Large intestine (tissue), 3 donors: ENCODE measurements at regions not wholly inside any gene's neighbourhood (a gene's known extent, or its start where the extent isn't known, plus 50 kb on each side); places are given as distances from the start of the nearest gene placed in this dataset.

ENCODE experiments used
- DNase-seq, 2 donors: peaks; one replicate each; pipeline versions ENCODE4 v3.0.0 to v3.0.0-alpha.2; 2013
- H3K27ac ChIP-seq: one replicate; pipeline ENCODE4 v1.5.1; 2013; ENCODE audit warnings: low read length
- H3K27me3 ChIP-seq: 2 replicates; pipeline ENCODE4 v1.6.1; 2013; ENCODE audit warnings: low read length; ENCODE audit not compliant: control insufficient read depth, insufficient read depth
- H3K36me3 ChIP-seq: 2 replicates; pipeline ENCODE4 v1.6.1; 2013; ENCODE audit warnings: low read length; ENCODE audit not compliant: control insufficient read depth, insufficient read depth
- H3K4me1 ChIP-seq: one replicate; pipeline ENCODE4 v1.6.1; 2013; ENCODE audit warnings: low read length; ENCODE audit not compliant: control insufficient read depth, insufficient read depth
- H3K4me3 ChIP-seq: one replicate; pipeline ENCODE4 v1.5.1; 2013; ENCODE audit warnings: low read length
- H3K9me3 ChIP-seq: one replicate; pipeline ENCODE4 v1.6.1; 2013; ENCODE audit warnings: mild to moderate bottlenecking, low read depth, low read length, moderate library complexity; ENCODE audit not compliant: control insufficient read depth
- WGBS: methylation state at CpG from one replicate; pipeline ENCODE4 v1.1.5; 2013; ENCODE audit warnings: low lambda C conversion rate; ENCODE audit not compliant: insufficient coverage; 5-methylcytosine and 5-hydroxymethylcytosine counted together

DNA sequence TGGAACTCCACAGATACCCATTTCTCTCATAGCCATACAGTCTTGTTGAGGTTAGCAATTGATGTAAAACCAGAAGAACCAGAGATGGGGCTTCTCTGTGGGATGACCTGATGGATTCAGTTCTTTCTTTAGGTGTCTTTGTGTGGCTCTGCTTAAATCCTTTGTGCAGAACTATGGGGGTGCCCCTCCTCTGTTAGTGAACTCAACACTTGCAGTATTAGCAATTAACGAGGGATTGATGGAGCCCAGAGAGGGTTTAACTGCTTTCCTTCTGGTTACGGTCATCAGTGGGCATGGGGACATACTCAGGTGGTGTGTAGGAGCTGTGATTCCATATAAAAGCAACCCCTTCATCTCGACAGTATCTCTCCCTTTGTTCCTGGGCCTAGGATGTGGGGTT, 406.8 kb upstream of the FAM98A start:
- no CpG with 5 or more reads among the region's 3 CpGs for WGBS
- Histone ChIP-seq H3K36me3 (no peaks in the 10 kb centered on the region), H3K4me1 (no peaks in the 10 kb centered on the region), H3K27ac (no peak overlapping the region), H3K4me3 (no peak overlapping the region), H3K27me3 (no peaks in the 10 kb centered on the region), H3K9me3 (no peaks in the 10 kb centered on the region)
- DNase-seq = no peak

DNA sequence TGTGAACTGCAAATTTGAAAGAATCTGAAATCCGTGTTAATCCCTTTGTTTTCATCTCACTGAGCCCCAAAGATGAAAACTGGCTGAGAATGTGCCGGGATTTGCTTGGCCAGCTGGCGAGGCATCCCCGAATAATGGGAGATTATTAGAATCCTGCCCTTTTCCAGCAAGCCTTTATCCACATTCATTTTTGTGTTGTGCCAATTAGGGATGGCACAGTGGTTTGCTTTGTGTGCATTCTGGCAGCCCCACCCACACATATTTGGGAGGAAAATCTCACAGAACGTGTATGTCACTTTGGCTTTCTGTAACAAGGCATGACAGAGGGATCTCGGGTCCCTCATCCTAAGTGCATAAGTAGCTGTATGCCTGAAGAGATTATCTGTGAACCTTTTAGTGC, 405.8 kb upstream of the FAM98A start:
- no peak for DNase-seq
- H3K4me3 ChIP-seq = no peak overlapping the region
- no peaks in the 10 kb centered on the region for H3K27me3 ChIP-seq
- H3K9me3 ChIP-seq = no peaks in the 10 kb centered on the region
- H3K36me3 ChIP-seq = no peaks in the 10 kb centered on the region
- H3K27ac ChIP-seq = no peak overlapping the region
- H3K4me1 ChIP-seq = no peaks in the 10 kb centered on the region
- no CpG with 5 or more reads among the region's 6 CpGs for WGBS

DNA sequence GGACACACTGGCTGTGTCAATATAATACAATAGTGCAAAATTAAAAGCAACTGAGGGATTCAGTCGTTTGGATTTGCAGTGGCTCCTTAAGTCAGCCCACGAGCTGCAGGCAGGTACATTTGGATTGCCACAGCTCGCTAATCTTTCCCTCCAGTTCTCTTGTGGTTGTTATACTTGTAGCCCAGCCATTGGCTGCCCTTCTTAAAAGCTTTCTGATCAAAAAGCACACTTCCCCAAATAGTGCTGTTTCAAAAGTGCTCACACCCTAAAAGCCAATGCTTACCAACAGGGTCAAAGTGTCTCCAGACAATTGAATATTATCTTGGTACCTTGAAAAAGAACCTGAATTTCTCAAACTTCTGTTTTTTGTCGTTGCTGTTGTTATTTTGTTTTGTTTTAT, 404.7 kb upstream of the FAM98A start:
- DNase-seq = no peak

DNA sequence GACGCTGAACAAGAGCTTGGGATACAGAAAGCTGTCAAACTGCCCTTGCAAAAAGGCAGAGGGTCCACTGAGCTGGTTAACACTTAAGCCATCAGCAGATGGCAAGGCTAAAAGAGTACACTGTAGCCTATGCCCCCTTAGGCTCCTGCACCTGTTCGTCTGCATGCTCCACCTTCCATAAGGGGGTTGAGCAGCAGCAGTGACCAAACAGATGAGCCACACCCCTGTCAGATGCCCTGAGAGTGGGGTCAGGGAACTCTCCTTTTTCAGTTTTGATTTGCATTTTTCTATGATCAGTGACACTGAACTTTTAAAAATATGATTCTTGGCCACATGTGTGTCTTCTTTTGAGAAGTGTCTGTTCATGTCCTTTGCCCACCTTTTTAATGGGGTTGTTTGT, 402.5 kb upstream of the FAM98A start:
- no CpG with 5 or more reads among the region's 2 CpGs for WGBS
- H3K27me3 ChIP-seq = no peaks in the 10 kb centered on the region
- peaks cover 6% of the 10 kb centered on the region for H3K9me3 ChIP-seq

More for the DNA sequence above, 404.7 kb upstream of the FAM98A start:
- no CpG with 5 or more reads among the region's 4 CpGs for WGBS
- Histone ChIP-seq H3K4me3 (no peak overlapping the region), H3K9me3 (no peaks in the 10 kb centered on the region), H3K27ac (no peak overlapping the region), H3K27me3 (no peaks in the 10 kb centered on the region), H3K36me3 (no peaks in the 10 kb centered on the region), H3K4me1 (no peaks in the 10 kb centered on the region)

DNA sequence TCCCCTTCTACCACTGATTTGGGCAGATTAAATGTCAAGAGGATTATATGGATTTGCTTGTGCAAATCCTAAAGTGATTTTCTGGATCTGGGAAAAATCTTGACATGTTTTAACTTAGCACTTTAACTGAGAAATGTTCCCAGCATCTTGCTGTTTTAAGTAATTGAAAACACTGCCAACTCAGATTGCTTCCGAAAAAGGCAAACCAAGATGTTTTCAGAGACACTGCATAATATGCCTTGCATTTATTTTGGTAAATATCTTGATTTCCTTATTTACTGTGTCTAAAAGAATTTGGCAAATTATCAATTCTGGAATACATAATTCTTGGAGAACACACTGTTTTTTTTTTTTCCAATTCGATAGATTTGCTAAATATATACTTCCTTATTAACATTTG, 385.0 kb upstream of the FAM98A start:
- no peaks in the 10 kb centered on the region for H3K36me3 ChIP-seq
- H3K27me3 ChIP-seq = no peaks in the 10 kb centered on the region
- DNase-seq = no peak
- H3K4me3 ChIP-seq = no peak overlapping the region
- H3K27ac ChIP-seq = no peak overlapping the region
- H3K9me3 ChIP-seq = no peaks in the 10 kb centered on the region
- no peaks in the 10 kb centered on the region for H3K4me1 ChIP-seq
- 91% methylated on average over 1 of the region's 2 CpGs for WGBS

More for the DNA sequence above, 402.5 kb upstream of the FAM98A start:
- Histone ChIP-seq H3K4me1 (no peaks in the 10 kb centered on the region), H3K36me3 (no peaks in the 10 kb centered on the region), H3K4me3 (no peak overlapping the region), H3K27ac (no peak overlapping the region)
- no peak for DNase-seq

DNA sequence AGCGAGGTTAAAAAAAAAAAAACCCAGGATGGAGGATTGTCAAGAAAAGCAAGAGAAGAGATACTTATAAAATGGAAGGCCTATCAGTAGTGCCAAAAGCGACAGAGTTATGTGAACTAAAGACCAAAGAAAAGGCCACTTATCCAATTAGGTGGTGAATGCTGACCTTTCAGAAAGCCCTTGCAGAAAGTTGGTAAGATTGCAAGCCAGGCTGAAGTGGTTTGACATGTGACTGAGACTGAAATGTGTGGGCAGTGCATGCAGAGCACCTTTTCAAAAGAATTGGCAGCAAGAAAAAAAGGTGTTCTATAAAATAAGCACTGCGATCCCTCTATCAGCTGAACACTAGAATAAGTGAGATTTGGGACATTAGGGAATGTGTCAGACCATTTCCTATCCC, 379.4 kb upstream of the FAM98A start:
- no peaks in the 10 kb centered on the region for H3K27me3 ChIP-seq
- DNase-seq = no peak
- H3K36me3 ChIP-seq = no peaks in the 10 kb centered on the region
- no peak overlapping the region for H3K27ac ChIP-seq
- no peaks in the 10 kb centered on the region for H3K4me1 ChIP-seq
- 80% methylated on average over 3 of the region's 3 CpGs for WGBS
- H3K4me3 ChIP-seq = no peak overlapping the region
- peaks cover 3% of the 10 kb centered on the region for H3K9me3 ChIP-seq

DNA sequence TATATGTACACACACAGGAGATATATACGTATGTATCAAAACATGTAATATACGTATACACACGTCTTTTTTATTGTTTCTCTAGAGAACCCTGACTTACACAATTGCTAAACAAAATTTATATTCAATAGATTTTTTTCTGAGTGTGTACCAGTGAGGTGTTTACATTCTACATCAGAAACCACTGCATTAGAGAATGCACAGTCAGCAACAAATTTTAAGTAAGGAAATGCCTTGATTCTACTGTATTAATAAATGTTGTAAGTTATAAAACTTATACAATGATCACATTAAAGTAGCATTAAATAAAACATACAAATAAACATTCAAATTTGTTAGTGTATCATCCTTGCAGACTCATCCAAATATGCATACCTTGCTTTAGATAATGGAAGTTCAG, 376.4 kb upstream of the FAM98A start:
- no peak for DNase-seq
- Histone ChIP-seq H3K4me3 (no peak overlapping the region), H3K27ac (no peak overlapping the region), H3K27me3 (no peaks in the 10 kb centered on the region), H3K9me3 (peaks cover 3% of the 10 kb centered on the region), H3K36me3 (no peaks in the 10 kb centered on the region), H3K4me1 (no peaks in the 10 kb centered on the region)
- 100% methylated on average over 3 of the region's 3 CpGs for WGBS

DNA sequence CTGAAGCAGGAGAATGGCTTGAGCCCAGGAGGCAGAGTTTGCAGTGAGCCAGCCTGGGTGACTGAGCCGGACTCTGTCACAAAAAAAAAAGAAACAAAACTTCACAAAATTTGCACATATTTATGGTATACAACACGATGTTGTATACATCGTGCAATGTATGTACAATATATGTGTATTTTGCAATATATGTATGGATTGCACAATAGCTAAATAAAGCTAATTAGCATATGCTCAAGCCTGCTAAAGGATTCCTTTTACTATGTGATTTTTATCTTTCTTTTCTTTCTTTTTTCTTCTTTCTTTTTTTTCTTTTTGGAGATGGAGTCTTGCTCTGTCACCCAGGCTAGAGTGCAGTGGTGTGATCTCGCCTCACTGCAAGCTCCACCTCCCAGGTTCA, 368.0 kb upstream of the FAM98A start:
- Histone ChIP-seq H3K36me3 (no peaks in the 10 kb centered on the region), H3K27ac (no peak overlapping the region), H3K4me3 (no peak overlapping the region), H3K27me3 (no peaks in the 10 kb centered on the region), H3K9me3 (no peaks in the 10 kb centered on the region), H3K4me1 (no peaks in the 10 kb centered on the region)
- DNase-seq = no peak
- WGBS = no CpG with 5 or more reads among the region's 4 CpGs

DNA sequence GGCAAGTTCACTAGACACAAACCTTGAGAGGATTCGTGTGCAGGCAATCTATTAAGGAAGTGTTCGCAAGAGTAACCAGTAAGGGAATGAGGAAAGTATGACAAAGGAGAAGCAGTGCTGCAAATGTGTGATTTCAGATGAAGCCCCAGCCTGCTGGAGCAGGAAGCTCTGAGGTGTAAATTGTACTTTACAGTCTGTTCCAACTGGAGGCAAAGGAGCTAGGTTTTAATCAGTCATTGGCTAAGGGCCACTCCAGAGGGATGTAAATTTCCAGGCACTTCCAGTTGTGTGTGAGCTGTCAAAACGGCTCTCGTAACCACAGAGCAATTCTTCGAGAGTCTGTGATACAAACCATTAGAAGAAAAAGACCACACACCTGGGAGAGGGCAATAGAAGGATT, 359.5 kb upstream of the FAM98A start:
- Histone ChIP-seq H3K4me3 (no peak overlapping the region), H3K36me3 (no peaks in the 10 kb centered on the region), H3K9me3 (no peaks in the 10 kb centered on the region), H3K4me1 (no peaks in the 10 kb centered on the region), H3K27ac (no peak overlapping the region), H3K27me3 (no peaks in the 10 kb centered on the region)
- 52% methylated on average over 2 of the region's 5 CpGs for WGBS
- DNase-seq = no peak

DNA sequence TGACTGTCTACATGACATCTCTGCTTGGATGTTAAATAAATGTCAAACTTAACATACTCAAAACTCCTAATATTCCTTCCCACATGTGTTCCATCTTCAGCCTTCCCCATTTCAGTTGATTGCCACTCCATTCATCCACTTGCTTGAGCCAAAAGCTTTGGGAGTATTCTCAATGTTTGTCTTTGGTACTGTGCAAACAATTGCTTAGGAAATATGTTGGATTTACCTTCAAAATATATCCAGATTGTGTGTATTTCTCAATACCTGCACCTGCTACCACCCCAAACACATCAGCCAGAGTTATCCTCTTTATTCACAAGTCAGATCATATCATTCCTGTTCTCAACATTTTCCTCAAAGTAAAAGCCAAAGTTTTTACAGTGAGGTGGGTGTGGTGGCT, 350.3 kb upstream of the FAM98A start:
- no peak for DNase-seq
- Histone ChIP-seq H3K27ac (no peak overlapping the region), H3K36me3 (no peaks in the 10 kb centered on the region), H3K4me3 (no peak overlapping the region), H3K9me3 (no peaks in the 10 kb centered on the region), H3K27me3 (no peaks in the 10 kb centered on the region), H3K4me1 (no peaks in the 10 kb centered on the region)

DNA sequence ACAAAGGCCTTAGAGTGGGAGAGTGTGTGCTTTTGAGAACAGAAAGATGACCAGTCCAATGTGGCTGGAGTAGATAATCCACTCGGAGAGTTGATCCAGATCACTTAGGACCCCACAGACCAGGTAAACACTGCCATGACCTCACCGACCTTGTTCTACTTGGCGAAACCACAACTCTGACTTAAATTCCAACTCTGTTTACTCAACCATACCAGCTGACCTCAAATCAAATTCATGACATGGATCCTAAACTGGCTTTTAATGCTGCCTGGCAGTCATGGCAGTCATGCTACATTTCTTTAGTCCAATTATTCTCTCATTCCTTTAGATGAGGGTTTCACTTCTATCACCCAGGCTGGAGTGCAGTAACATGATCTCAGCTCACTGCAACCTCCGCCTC, 347.1 kb upstream of the FAM98A start:
- DNase-seq = no peak
- Histone ChIP-seq H3K36me3 (no peaks in the 10 kb centered on the region), H3K4me3 (no peak overlapping the region), H3K27me3 (no peaks in the 10 kb centered on the region), H3K9me3 (no peaks in the 10 kb centered on the region), H3K4me1 (no peaks in the 10 kb centered on the region), H3K27ac (no peak overlapping the region)
- WGBS = no CpG with 5 or more reads among the region's 4 CpGs
